HS-27A (cell line): ENCODE measurements at regions not wholly inside any gene's neighbourhood (a gene's known extent, or its start where the extent isn't known, plus 50 kb on each side); places are given as distances from the start of the nearest gene placed in this dataset.
"Not testable (repeated sequence)": the region's sequence is repeated elsewhere in the genome, so short reads cannot be mapped to it uniquely, and the experiment has no call there.

Experiments used
- DNase-seq: peaks from one replicate; pipeline ENCODE4 v3.0.0-alpha.2; 2012; ENCODE audit warnings: low read depth, missing footprints

DNA sequence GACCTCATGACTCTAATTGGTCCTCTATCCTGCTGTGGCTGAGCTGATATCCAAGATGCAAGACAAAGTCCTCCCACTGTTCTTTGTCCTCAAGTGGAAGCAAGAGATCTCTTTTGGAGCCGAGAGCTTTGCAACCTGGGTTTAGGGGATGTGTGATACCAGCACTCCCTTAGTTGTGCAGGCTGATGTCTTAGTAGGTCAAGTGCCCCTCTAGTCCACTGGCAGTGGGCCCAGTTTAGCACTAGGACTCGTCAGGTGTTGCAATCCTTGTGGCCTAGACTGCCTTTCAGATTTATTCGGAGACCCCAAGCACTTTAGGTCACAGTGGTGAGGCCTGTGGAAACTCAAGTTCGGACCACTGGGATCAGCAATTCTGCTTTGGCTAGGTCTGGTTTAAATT, 64.0 kb downstream of the GPRASP3 start:
- DNase-seq, result no peak

DNA sequence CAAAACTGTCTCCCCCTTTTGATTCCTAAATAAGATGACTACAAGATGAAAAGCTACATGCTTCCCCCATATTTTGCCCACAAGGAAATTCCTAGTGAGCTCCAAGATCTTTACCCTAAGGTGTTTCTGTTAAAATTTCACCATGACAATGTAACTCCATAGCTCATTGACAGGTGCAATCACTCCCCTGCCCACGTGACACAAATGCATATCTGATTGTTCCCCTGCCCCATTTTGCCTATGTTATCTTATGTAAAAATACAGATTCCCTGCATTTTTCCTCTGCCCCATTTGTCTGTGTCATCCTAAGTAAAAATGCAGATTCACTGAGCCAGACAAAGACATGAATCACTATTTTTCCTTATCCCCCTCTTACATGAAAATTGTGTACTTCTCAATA, 66.7 kb downstream of the GPRASP3 start:
- no peak for DNase-seq

DNA sequence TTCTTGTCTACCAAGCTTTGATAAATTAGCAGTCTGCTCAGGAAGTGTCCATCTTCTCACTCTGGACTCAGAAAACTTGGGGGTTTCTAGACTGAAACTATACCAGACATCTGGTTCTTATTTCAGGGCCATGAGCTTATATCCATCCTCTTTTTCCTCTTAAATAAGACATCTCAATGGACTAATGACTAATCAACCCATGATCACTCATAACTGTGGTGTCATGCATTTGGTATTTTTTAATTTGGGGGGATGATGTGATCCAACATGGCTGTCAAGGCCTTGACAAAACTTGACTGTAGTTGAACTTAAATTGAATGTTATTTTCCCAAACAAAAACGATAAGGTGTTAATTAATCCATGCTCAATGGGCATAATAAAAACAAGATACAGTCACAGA, 87.8 kb downstream of the GPRASP3 start:
- no peak for DNase-seq

DNA sequence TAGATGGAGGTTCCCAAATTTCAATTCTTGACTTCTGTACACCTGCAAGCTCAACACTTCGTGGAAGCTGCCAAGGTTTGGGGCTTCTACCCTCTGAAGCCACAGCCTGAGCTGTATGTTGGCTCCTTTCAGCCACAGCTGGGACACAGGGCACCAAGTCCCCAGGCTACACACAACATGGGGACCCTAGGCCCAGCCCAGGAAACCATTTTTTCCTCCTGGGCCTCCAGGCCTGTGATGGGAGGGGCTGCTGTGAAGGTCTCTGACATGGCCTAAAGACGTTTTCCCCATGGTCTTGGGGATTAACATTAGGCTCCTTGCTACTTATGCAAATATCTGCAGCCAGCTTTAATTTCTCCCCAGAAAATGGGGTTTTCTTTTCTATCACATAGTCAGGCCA, 97.7 kb downstream of the GPRASP3 start:
- not testable (repeated sequence) for DNase-seq

DNA sequence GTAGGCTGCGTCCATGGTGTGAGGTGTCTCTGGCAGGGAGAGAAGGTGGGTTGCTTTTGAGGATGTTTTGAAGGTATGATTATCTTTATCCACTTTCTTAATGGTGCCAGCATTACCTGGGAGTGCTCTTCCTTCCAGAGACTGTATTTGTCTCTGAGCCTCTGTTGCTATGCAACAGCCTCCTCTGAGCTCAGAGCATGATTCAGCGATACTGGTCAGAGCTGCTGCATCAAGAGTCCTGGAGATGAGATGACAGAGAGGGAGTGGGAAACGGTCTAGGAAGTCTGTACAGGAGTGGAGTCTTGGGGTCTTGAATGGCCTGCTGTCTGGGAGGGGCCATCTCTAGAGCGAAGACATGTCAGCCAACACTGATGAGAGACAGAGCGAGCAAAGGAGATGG, 104.4 kb upstream of the RAB40AL start:
- DNase-seq, result no peak

DNA sequence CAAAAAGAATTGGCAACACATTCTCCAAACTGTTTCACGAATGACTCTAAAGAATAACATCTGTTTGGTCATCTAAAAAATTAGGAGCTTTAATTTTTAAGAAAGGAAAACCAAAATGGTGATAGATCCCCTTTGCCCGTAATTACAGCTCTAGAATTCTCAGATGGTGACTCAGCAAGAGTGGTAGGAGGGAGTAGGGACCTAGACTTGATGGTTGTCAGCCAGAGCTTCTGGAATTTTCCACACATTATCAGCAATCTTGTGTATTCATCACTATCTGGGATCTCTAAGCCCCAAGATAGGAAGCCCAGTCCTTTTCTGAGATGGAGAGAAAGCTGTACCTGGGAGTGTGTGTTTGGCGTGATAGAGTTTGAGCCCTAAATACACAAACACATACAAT, 103.9 kb upstream of the RAB40AL start:
- DNase-seq, result no peak

DNA sequence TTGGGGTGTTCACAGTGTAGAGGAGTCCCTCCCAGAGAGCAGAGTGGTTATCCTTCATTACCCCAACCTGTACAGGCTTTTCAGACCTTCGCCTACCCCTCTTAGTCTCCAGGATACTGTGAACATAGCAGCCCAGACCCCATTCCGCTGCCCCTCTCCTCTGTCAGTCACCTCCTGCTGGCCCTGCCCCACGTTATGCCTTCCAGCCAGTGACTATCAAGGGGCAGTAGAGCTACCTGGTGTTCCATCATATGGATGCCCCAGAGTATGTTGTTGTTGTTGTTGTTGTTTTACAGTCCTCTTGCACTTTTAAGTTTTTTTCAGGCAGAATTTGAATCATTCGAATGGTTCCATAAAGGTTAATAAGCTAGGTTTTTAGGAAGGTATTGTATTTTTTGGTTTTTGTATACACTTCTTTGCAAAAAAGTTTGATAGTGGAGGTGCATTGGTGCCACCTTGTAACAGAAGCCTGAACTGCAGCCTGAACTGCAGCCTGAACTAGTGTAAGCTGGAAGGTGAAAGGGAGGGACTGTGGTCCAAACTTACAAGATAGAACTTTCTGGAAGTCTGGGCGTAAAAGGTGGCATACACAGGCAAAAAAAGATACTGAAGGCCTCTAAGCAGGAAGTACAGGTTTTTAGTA, 101.4 kb upstream of the RAB40AL start:
- DNase-seq, result no peak

DNA sequence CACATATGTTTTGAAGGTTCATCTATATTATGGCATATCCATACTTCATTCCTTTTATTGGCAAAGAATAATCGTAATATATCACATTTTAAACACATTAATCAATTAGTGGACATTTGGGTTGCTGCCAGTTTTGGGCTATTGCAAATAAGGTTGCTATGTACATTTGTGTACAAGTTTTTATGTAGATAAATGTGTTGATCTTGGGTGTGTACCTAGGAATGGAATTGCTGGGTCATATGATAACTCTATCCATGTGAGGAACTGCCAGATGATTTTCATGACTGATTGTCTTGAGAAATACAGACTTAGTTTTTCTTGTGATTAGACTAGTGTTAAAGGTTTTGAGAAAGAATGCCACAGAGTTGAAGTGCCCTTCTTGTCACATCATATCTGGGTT, 99.2 kb upstream of the RAB40AL start:
- DNase-seq, result no peak

DNA sequence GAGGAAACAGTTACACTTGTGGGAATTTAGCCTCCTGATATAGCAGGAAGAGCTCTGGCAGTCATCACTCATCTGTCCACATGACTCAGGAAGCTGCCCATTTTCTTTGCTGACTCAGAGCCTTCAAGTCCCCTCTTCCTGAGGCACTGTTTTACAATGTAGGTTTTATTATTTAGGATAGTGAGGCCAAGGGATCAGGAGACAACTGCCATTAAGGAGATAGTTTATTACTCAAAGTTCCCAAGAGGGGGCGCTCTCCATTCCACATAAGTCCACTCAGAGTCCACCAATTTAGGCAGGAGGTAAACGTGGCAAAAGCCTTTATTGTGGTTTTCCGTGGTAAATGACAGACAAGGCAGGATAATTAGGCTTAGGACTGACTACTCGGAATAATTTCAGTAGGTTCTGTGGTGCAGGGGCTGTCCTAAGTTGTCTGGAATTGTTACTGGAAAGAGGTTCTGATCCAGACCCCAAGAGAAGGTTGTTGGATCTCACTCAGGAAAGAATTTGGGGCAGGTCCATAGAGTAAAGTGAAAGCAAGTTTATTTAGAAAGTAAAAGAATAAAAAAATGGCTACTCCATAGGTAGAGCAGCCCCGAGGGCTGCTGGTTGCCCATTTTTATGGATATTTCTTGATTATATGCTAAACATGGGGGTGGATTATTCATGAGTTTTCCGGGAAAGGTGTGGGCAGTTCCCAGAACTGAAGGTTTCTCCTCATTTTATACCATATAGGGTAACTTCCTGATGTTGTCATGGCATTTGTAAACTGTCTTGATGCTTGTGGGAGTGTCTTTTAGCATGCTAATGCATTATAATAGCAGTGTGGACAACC, 96.0 kb upstream of the RAB40AL start:
- DNase-seq, result no peak

DNA sequence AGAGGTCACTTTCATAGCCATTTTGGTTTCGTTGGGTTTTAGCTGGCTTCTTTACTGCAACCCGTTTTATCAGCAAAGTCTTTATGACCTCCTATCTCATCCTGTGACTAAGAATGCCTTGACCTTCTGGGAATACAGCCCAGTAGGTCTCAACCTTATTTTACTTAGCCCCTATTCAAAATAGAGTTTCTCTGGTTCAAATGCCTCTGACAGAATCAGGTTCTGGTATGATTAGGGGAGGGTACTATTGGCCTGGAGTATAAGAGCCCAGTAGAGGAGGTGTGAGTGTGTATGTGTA, 95.4 kb upstream of the RAB40AL start:
- DNase-seq, result no peak

DNA sequence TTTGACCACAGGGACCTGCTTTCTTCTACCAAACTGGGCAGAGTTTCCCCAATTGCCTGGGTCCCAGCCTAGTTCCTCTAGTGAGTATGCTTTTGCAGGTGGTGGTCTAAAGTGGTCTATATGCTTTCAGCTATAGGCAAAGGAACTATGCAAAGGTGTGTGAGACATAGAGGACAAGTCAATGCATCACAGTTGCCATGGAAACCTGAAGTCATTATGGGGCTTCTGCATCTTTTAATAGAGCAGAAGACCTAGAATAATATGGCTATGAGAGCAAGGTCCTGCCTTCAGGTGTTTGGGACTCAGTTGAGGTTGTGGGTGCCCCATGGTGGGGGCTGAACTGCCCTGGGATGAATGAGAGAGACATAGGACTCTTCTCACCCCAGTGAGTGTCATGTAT, 92.1 kb upstream of the RAB40AL start:
- no peak for DNase-seq

DNA sequence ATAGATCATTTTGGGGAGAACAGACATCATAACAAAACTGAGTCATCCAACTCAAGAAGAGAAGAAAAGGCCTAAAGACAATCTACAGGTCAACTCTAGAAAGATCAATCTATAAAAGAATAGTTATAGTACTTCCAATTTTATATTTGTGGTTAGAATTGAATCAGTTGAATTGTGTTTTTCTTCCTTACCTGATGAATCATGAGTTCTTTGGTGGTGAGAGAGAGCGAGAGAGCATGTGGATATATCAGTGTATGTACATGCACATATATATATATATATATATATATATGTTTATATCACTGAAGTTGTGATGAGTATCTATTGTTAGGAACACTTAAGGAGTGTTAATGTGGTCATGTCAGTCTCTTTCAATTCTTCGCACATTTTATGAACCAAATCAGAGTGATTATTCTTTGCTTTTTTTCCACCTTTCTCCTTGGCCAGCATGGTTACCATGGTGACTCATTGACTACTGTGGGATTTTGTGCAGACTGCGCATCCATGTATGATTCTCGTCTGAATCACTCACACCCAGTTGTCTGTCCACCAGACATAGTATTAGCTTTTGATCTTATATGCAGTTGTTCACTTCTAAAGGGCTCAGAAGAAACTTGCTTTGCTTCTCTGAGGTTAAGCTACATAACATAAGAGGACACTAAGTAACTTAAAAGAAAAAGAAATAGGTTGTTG, 90.4 kb upstream of the RAB40AL start:
- no peak for DNase-seq

DNA sequence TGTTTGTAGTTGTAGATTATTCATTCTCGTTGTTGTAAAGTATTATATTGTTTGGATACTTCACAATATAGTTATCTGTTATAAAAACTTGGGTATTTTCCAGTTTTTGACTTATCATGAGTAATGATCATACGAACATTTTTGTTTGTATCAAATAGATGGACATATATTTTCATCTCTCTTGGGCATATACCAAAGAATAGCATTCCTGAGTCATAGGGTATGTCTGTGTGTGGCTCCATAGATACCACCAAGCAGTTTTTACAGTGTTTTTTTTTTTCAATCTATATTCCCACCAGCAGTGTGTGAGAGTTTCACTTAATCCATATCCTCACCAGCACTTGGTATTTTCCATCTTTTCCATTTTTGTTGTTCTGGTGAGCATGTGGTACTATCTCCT, 89.7 kb upstream of the RAB40AL start:
- DNase-seq, result no peak

DNA sequence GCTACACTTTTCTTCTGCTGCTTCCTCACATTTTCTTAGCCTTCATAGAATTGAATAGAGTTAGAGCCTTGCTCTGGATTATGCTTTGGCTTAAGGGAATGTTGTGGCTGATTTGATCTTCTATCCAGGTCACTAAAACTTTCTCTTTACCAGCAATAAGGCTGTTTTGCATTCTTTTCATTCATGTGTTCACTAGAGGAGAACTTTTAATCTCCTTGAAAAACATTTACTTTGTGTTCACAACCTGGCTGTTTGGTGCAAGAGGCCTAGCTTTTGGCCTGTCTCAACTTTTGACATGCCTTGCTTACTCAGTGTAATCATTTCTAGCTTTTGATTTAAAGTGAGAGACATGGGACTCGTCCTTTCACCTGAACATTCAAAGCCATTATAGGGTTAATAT, 87.7 kb upstream of the RAB40AL start:
- DNase-seq, result no peak

DNA sequence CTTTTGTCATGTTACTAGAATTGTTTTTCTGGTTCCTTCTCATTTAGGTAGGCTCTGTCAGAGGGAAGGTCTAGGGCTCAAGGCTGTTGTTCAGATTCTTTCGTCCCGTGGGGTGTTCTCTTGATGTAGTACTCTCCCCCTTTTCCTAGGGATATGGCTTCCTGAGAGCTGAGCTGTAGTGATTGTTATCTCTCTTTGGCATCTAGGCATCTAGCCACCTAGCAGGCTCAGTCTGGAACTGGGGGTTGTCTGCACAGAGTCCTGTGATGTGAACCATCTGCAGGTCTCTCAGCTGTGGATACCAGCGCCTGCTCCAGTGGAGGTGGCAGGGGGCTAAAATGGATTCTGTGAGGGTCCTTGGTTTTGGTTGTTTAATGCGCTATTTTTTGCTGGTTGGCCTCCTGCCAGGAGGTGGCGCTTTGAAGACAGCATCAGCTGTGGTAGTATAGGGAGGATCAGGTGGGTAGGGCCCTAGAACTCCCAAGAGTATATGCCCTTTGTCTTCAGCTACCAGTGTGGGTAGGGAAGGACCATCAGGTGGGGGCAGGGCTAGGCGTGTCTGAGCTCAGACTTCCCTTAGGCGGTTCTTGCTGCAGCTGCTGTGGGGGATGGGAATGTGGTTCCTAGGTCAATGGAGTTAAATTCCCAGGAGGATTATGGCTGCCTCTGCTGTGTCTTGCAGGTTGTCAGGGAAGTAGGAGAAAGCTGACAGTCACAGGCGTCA, 78.1 kb upstream of the RAB40AL start:
- not testable (repeated sequence) for DNase-seq

DNA sequence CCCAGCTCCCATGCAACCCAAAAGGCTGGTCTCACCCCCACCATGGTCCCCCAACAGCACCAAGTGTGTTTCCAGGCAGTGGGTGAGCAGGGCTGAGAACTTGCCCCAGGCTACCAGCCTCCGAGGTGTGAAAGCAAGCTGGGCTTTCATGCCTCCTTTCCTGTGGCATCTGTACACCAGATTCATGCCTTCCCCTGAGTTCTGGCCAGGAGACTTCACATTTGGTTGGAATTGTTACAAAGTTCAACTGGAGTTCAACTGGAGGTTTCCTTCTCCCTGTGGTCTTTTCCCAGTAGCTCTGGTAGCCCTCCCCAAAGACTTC, 77.6 kb upstream of the RAB40AL start:
- no peak for DNase-seq

DNA sequence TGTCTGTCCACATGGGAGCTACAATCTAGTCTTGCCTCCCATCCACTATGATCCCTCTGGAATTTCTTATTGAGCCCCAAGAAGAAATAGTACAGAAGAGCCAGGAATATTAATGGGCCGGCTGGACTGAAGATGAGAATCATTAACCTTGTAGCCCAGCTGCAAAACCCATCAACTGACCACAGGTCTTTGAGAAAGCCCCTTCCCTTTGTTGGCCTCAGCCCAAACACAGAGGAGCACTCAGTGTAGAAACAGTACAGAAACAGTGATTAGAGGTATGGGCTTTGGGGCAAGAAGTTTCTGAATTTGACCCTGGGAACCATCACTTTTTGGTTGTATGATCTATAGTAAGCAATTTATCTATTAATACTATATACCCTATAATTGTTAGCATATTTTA, 76.8 kb upstream of the RAB40AL start:
- no peak for DNase-seq

DNA sequence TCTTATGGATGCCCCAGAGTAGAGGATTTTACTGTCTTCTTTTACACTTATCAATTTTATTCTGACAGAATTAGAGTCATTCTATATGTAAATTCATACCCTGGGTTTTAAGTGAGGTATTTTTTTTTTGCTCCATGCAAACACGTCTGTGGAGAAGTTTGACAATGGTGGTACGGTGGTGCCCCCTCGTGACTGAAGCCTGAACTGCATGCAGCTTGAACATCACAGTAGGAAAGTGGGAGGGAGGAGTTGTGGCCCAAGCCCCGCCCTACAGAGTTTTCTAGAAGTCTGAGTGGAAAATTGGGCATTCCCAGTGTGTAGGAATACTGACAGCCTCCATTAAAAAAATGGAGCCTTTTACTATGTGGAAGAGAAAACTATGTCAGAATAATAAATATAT, 73.3 kb upstream of the RAB40AL start:
- DNase-seq, result peak; percentile 39

DNA sequence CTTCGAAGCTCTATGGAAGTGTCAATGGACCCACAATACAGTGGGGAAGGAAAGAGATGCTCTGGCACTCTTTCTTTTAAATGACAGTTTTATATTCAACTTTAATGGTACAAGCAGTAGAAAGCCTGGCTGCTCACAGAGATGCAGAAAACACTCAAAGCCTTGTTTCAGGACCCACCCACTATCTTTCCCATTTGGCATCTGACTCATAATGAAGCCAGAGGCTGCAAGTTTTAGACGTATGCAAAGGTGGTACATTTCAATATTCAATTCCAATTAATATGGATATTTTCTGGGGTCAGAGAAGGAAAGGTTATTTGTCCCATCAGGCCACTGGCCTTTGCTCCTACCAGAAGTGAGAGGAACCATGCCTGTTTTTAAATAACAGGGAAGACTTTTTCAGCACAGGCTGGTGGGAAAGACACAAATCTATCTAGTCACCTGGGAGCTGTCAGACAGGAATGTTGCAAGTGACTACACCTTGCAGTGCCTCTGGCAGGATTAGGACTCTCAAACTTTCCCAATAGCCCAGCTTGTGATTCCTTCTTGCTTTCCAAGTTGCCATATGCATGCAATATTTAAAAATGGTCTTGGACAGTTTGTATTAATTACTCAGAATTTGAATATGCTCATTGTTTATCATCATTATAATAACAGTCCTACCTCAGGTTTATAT, 70.0 kb upstream of the RAB40AL start:
- no peak for DNase-seq

DNA sequence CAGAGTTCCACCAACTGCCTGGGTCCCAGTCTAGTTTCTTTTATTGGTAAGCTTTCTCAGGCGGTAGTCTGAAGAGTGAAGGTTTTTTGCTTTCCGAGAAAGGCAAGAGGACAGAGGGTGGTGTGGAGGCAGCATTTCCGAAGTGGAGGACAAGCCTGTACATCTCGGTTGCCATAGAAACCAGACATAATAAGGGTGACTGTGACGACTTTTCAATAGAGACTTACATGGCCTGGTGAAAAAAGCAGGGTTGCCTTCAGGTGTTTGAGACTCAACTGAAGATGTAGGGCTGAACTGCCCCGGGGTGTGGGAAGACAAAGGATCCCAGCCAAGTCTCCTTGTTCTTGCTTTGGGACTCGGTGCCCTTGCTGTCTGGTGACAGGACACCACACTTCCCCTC, 53.6 kb upstream of the RAB40AL start:
- DNase-seq, result no peak
